ENCODE measurements at regions not wholly inside any gene's neighbourhood (a gene's known extent, or its start where the extent isn't known, plus 50 kb on each side); places are given as distances from the start of the nearest gene placed in this dataset.

GRCh38 chrX:10329984-10330383 lies 173.2 kb downstream of the CLCN4 start:
- TF ChIP-seq CTCF (conservative IDR thresholded peaks at IDR 0.05; ENCODE audit: low read depth, low read length) (no peak), EZH2 (IDR thresholded peaks at IDR 0.05; ENCODE audit: borderline replicate concordance, low read depth, low read length, poor library complexity, severe bottlenecking) (no peak)
